Keratinocyte (primary cell): ENCODE measurements at regions not wholly inside any gene's neighbourhood (a gene's known extent, or its start where the extent isn't known, plus 50 kb on each side); places are given as distances from the start of the nearest gene placed in this dataset.

Experiments
- CTCF ChIP-seq, 3 experiments: IDR thresholded peaks in 1 of 3; conservative IDR thresholded peaks in 1 of 3; optimal IDR thresholded peaks in 1 of 3; 2 replicates in 2 of 3; 3 replicates in 1 of 3; pipeline versions ENCODE3 to v1.5.1; 2011; ENCODE audit warnings: low read length in 3 of 3, mild to moderate bottlenecking in 3 of 3, moderate library complexity in 2 of 3, control low read depth in 1 of 3, inconsistent platforms in 1 of 3; ENCODE audit not compliant: insufficient read depth in 2 of 3; ENCODE audit errors: extremely low read depth in 1 of 3
- EZH2 ChIP-seq: IDR thresholded peaks from one replicate; pipeline ENCODE4 v1.6.1; 2012; ENCODE audit warnings: inconsistent platforms, mild to moderate bottlenecking, low read length, moderate library complexity

GRCh38 chr7:94763268-94763667, 107.3 kb upstream of the SGCE start:
- TF ChIP-seq CTCF (optimal IDR thresholded peaks at IDR 0.05 in 1 of 3, IDR thresholded peaks at IDR 0.05 in 1 of 3, conservative IDR thresholded peaks at IDR 0.05 in 1 of 3; ENCODE audit: extremely low read depth in 1 of 3, insufficient read depth in 2 of 3, low read length in 3 of 3), result no peak
- no peak for TF ChIP-seq EZH2
